ENCODE measurements at regions not wholly inside any gene's neighbourhood (a gene's known extent, or its start where the extent isn't known, plus 50 kb on each side); places are given as distances from the start of the nearest gene placed in this dataset.

- Histone ChIP-seq H3K9me3 (no peaks in the 10 kb centered on the region), H3K27ac (replicated peaks in 1 of 4) (no peak overlapping the region), H3K36me3 (no peaks in the 10 kb centered on the region), H3K4me3 (no peak overlapping the region), H3K4me1 (no peaks in the 10 kb centered on the region), H3K27me3 (no peaks in the 10 kb centered on the region)
- intact Hi-C loops (cut with DNase I): no loop called here
- no peak for DNase-seq (ENCODE audit: extremely low spot score)
- TF ChIP-seq POLR2AphosphoS5 (IDR thresholded peaks at IDR 0.05): no peak
- TF ChIP-seq EP300 (IDR thresholded peaks at IDR 0.05): no peak
These were observed 87.7 kb upstream of the FSHR start for GRCh38 chr2:49241991-49242390.

GRCh38 chr2:49241501-49241900, 87.2 kb upstream of the FSHR start:
- TF ChIP-seq EP300 (IDR thresholded peaks at IDR 0.05) (no peak), CTCF (IDR thresholded peaks at IDR 0.05) (no peak), POLR2AphosphoS5 (IDR thresholded peaks at IDR 0.05) (no peak), POLR2A (IDR thresholded peaks at IDR 0.05; ENCODE audit: low read depth) (no peak)
- Histone ChIP-seq H3K9me3 (no peaks in the 10 kb centered on the region), H3K27me3 (no peaks in the 10 kb centered on the region), H3K4me3 (no peak overlapping the region), H3K4me1 (no peaks in the 10 kb centered on the region), H3K36me3 (no peaks in the 10 kb centered on the region), H3K27ac (replicated peaks in 1 of 4) (no peak overlapping the region)
- DNase-seq (ENCODE audit: extremely low spot score): no peak
- intact Hi-C loops (cut with DNase I): no loop called here

- no peak for DNase-seq (ENCODE audit: extremely low spot score)
- Histone ChIP-seq H3K4me3 (no peak overlapping the region), H3K4me1 (no peaks in the 10 kb centered on the region), H3K27ac (replicated peaks in 1 of 4) (no peak overlapping the region), H3K9me3 (no peaks in the 10 kb centered on the region), H3K36me3 (no peaks in the 10 kb centered on the region), H3K27me3 (no peaks in the 10 kb centered on the region)
- WGBS: 58% methylated on average over 3 of the region's 3 CpGs
- no peak for TF ChIP-seq POLR2AphosphoS5 (IDR thresholded peaks at IDR 0.05)
- TF ChIP-seq POLR2A (IDR thresholded peaks at IDR 0.05; ENCODE audit: low read depth): no peak
- no peak for TF ChIP-seq CTCF (IDR thresholded peaks at IDR 0.05)
- no peak for TF ChIP-seq EP300 (IDR thresholded peaks at IDR 0.05)
- intact Hi-C loops (cut with DNase I): no loop called here
These were observed 86.3 kb upstream of the FSHR start for GRCh38 chr2:49240608-49241007.

GRCh38 chr2:49238604-49238960, 84.3 kb upstream of the FSHR start:
- no peak for DNase-seq (ENCODE audit: extremely low spot score)
- Histone ChIP-seq H3K36me3 (no peaks in the 10 kb centered on the region), H3K4me3 (no peak overlapping the region), H3K9me3 (no peaks in the 10 kb centered on the region), H3K4me1 (no peaks in the 10 kb centered on the region), H3K27ac (replicated peaks in 1 of 4) (no peak overlapping the region), H3K27me3 (no peaks in the 10 kb centered on the region)
- intact Hi-C loops (cut with DNase I): no loop called here
- TF ChIP-seq POLR2AphosphoS5 (IDR thresholded peaks at IDR 0.05): no peak

- WGBS: 93% methylated on average over 6 of the region's 6 CpGs
- no peak for TF ChIP-seq EP300 (IDR thresholded peaks at IDR 0.05)
- no peak for DNase-seq (ENCODE audit: extremely low spot score)
- H3K4me3 ChIP-seq: no peak overlapping the region
- H3K27me3 ChIP-seq: no peaks in the 10 kb centered on the region
- no peak overlapping the region for H3K27ac ChIP-seq (replicated peaks in 1 of 4)
- H3K4me1 ChIP-seq: no peaks in the 10 kb centered on the region
- H3K9me3 ChIP-seq: no peaks in the 10 kb centered on the region
- no peaks in the 10 kb centered on the region for H3K36me3 ChIP-seq
- intact Hi-C loops (cut with DNase I): no loop called here
These were observed 83.7 kb upstream of the FSHR start for GRCh38 chr2:49237867-49238603.

- DNase-seq (ENCODE audit: extremely low spot score): no peak
- intact Hi-C loops (cut with DNase I): no loop called here
- no peak overlapping the region for H3K4me3 ChIP-seq
- H3K9me3 ChIP-seq: no peaks in the 10 kb centered on the region
- no peaks in the 10 kb centered on the region for H3K4me1 ChIP-seq
- WGBS: 100% methylated on average over 1 of the region's 1 CpG
- no peaks in the 10 kb centered on the region for H3K27me3 ChIP-seq
- H3K27ac ChIP-seq (replicated peaks in 1 of 4): no peak overlapping the region
- TF ChIP-seq EP300 (IDR thresholded peaks at IDR 0.05) (no peak), CTCF (IDR thresholded peaks at IDR 0.05) (no peak), POLR2A (IDR thresholded peaks at IDR 0.05; ENCODE audit: low read depth) (no peak), POLR2AphosphoS5 (IDR thresholded peaks at IDR 0.05) (no peak)
- no peaks in the 10 kb centered on the region for H3K36me3 ChIP-seq
These were observed 82.0 kb upstream of the FSHR start for GRCh38 chr2:49236316-49236715.

Measured in esophagus muscularis mucosa (tissue), 4 donors.